GM12878 (cell line): ENCODE measurements at regions not wholly inside any gene's neighbourhood (a gene's known extent, or its start where the extent isn't known, plus 50 kb on each side); places are given as distances from the start of the nearest gene placed in this dataset.

Source experiments
- ATAC-seq: fragments of 200-7000 bp; cut with Tn5 transposase; 3 replicates; pipeline ENCODE4 v1.9.1; 2020; ENCODE audit warnings: mild to moderate bottlenecking, moderate library complexity
- BruUV-seq: library from RNA; stranded (reverse); fragments of 400-500 nt; replicated peaks from 2 replicates; lab custom pipeline; 2021; lab: Mats Ljungman, UMichigan
- CTCF ChIA-PET: fragments of 300-600 bp; sonication (Branson Sonifier 250); formaldehyde crosslinking; extraction: SDS; loops from one replicate; lab custom pipeline; 2021; ENCODE audit warnings: inconsistent platforms; lab: Yijun Ruan, JAX
- POLR2A ChIA-PET: fragments of 350-600 bp; formaldehyde crosslinking; extraction: SDS; loops from one replicate; lab custom pipeline; 2021; ENCODE audit warnings: inconsistent platforms; lab: Charles Lee
- RAD21 ChIA-PET: fragments of 300-600 bp; sonication (Branson Sonifier 250); formaldehyde crosslinking; loops from one replicate; lab custom pipeline; 2023; ENCODE audit warnings: antibody characterized with exemption; ENCODE audit not compliant: unreplicated experiment; lab: Charles Lee
- SMC1A ChIA-PET: fragments of 300-600 bp; sonication (Branson Sonifier 250); formaldehyde crosslinking; loops from one replicate; lab custom pipeline; 2023; ENCODE audit not compliant: unreplicated experiment, uncharacterized antibody; lab: Charles Lee
- DNase-seq: peaks from one replicate; pipeline ENCODE4 v3.0.0-alpha.2; 2011; ENCODE audit warnings: low read depth, low spot score
- FAIRE-seq: peaks from 3 replicates; lab custom pipeline; 2011; peaks lifted over from hg19 to GRCh38; lab: Jason Lieb, UNC
- H2AFZ ChIP-seq: 2 replicates; pipeline ENCODE4 v1.6.0; 2011; ENCODE audit warnings: low read depth, low read length, control low read depth; ENCODE audit not compliant: control insufficient read depth
- H3K27ac ChIP-seq: 2 replicates; pipeline ENCODE4 v1.5.1; 2011; ENCODE audit warnings: control low read depth; ENCODE audit not compliant: control insufficient read depth, insufficient read depth
- H3K27me3 ChIP-seq, 2 experiments: replicated peaks in 1 of 2; 2 replicates each; pipeline versions ENCODE4 v1.6.0 to v1.6.1; 2011; ENCODE audit warnings: low read length in 1 of 2; ENCODE audit not compliant: control insufficient read depth in 2 of 2, insufficient read depth in 2 of 2
- H3K36me3 ChIP-seq, 2 experiments: 2 replicates each; pipeline ENCODE4 v1.5.1; 2011; ENCODE audit warnings: low read length in 1 of 2; ENCODE audit not compliant: control insufficient read depth in 2 of 2, insufficient read depth in 2 of 2
- H3K4me1 ChIP-seq: 2 replicates; pipeline ENCODE4 v1.6.1; 2011; ENCODE audit warnings: mild to moderate bottlenecking, low read length, moderate library complexity, mixed read lengths; ENCODE audit not compliant: control insufficient read depth, insufficient read depth
- H3K4me2 ChIP-seq: 2 replicates; pipeline ENCODE4 v1.6.0; 2011; ENCODE audit warnings: control low read depth; ENCODE audit not compliant: control insufficient read depth, insufficient read depth
- H3K4me3 ChIP-seq: fragments of 200-600 bp; sonication (generic); 2 replicates; pipeline ENCODE4 v1.5.1; 2016
- H3K79me2 ChIP-seq: 2 replicates; pipeline ENCODE4 v1.6.0; 2011; ENCODE audit warnings: low read length; ENCODE audit not compliant: control insufficient read depth, insufficient read depth
- H3K9ac ChIP-seq: 2 replicates; pipeline ENCODE4 v1.8.0; 2011; ENCODE audit warnings: low read length, control low read depth, mixed read lengths; ENCODE audit not compliant: control insufficient read depth, insufficient read depth
- H3K9me3 ChIP-seq: replicated peaks from 3 replicates; pipeline ENCODE4 v1.5.1; 2011; ENCODE audit warnings: mild to moderate bottlenecking, low read length; ENCODE audit not compliant: control insufficient read depth, insufficient read depth
- H4K20me1 ChIP-seq: 2 replicates; pipeline ENCODE4 v1.6.0; 2011; ENCODE audit not compliant: control insufficient read depth, insufficient read depth
- EGR1 ChIP-seq, 2 experiments: IDR thresholded peaks; 1 replicate in 1 of 2; 2 replicates in 1 of 2; pipeline ENCODE4 v1.6.1; 2011 to 2012; ENCODE audit warnings: low read depth in 2 of 2, low read length in 2 of 2, borderline replicate concordance in 1 of 2, mild to moderate bottlenecking in 1 of 2, moderate library complexity in 1 of 2
- EP300 ChIP-seq, 2 experiments: fragments of 150-350 bp in 1 of 2; IDR thresholded peaks; 2 replicates each; pipeline ENCODE4 v1.6.1; 2011 to 2012; ENCODE audit warnings: low read depth in 2 of 2, low read length in 2 of 2, borderline replicate concordance in 1 of 2, improper control_type of control experiment in 1 of 2, inconsistent platforms in 1 of 2; ENCODE audit not compliant: control insufficient read depth in 1 of 2
- ESRRA ChIP-seq: IDR thresholded peaks from 2 replicates; pipeline ENCODE4 v1.6.1; 2012; ENCODE audit warnings: mild to moderate bottlenecking, low read length, improper control_type of control experiment
- ETV6 ChIP-seq, 2 experiments: fragments of 450-650 bp in 1 of 2; IDR thresholded peaks in 1 of 2; conservative IDR thresholded peaks in 1 of 2; 2 replicates each; pipeline ENCODE4 v1.6.1; 2014; ENCODE audit warnings: antibody characterized with exemption in 1 of 2, borderline replicate concordance in 1 of 2, low read depth in 1 of 2, mild to moderate bottlenecking in 1 of 2, moderate library complexity in 1 of 2
- FOXM1 ChIP-seq: IDR thresholded peaks from 2 replicates; pipeline ENCODE4 v1.6.1; 2012; ENCODE audit warnings: low read depth, mild to moderate bottlenecking, inconsistent platforms, low read length, moderate library complexity
- HDAC6 ChIP-seq: fragments of 200-600 bp; sonication (generic); IDR thresholded peaks from one replicate; pipeline ENCODE4 v1.8.0; 2017; ENCODE audit warnings: antibody characterized with exemption; ENCODE audit not compliant: unreplicated experiment
- KAT2A ChIP-seq: conservative IDR thresholded peaks from 2 replicates; pipeline ENCODE4 v1.6.1; 2011; ENCODE audit warnings: low read depth, low read length; ENCODE audit not compliant: control insufficient read depth
- NFIC ChIP-seq: IDR thresholded peaks from 2 replicates; pipeline ENCODE4 v1.6.1; 2012; ENCODE audit warnings: low read depth, mild to moderate bottlenecking, inconsistent platforms, low read length, moderate library complexity
- NR2F1 ChIP-seq: fragments of 450-650 bp; conservative IDR thresholded peaks from 2 replicates; pipeline ENCODE4 v1.6.1; 2017; ENCODE audit warnings: mild to moderate bottlenecking
- RELA ChIP-seq: fragments of 450-650 bp; IDR thresholded peaks from 2 replicates; pipeline ENCODE4 v1.8.0; 2014; ENCODE audit warnings: borderline replicate concordance; ENCODE audit not compliant: partially characterized antibody
- SMARCA5 ChIP-seq: fragments of 450-650 bp; IDR thresholded peaks from 2 replicates; pipeline ENCODE4 v1.6.1; 2017; ENCODE audit warnings: mild to moderate bottlenecking
- WGBS: methylation state at CpG from one replicate; pipeline ENCODE4 v1.1.6; 2016; ENCODE audit warnings: low lambda C conversion rate; ENCODE audit not compliant: insufficient replicate concordance, insufficient coverage; ENCODE audit errors: missing lambda C conversion rate; 5-methylcytosine and 5-hydroxymethylcytosine counted together
- in situ Hi-C: fragments of 300-500 bp; cut with MboI; formaldehyde crosslinking; loops from 9 replicates; pipeline ENCODE4 v1.14.3; 2018; ENCODE audit warnings: mixed read lengths
- intact Hi-C: fragments of 100-400 bp; cut with micrococcal nuclease; formaldehyde crosslinking; loops from one replicate; pipeline ENCODE4 v1.14.2; 2022; ENCODE audit not compliant: unreplicated experiment

- Histone ChIP-seq H3K79me2 (no peaks in the 10 kb centered on the region), H2AFZ (no peak overlapping the region), H3K4me1 (no peaks in the 10 kb centered on the region), H3K4me3 (no peak overlapping the region), H3K9ac (no peak overlapping the region), H3K36me3 (no peaks in the 10 kb centered on the region), H3K27me3 (no peaks in the 10 kb centered on the region), H3K27ac (no peak overlapping the region), H3K9me3 (no peaks in the 10 kb centered on the region), H4K20me1 (no peaks in the 10 kb centered on the region), H3K4me2 (no peak overlapping the region)
- DNase-seq, result no peak
- ChIA-PET SMC1A (no interaction called here), RAD21 (no interaction called here), POLR2A (no interaction called here), CTCF (no interaction called here)
- no TSS peak for BruUV-seq
- FAIRE-seq, result no peak
- intact Hi-C loops (no loop called here), in situ Hi-C loops (no loop called here)
- no peak for ATAC-seq
- WGBS, result 13% methylated on average over 6 of the region's 6 CpGs
- no peak for TF ChIP-seq FOXM1
- TF ChIP-seq SMARCA5, result no peak
- no peak for TF ChIP-seq NFIC
- TF ChIP-seq ESRRA, result no peak
- no peak for TF ChIP-seq EP300 (IDR thresholded peaks at IDR 0.05; ENCODE audit: borderline replicate concordance in 1 of 2, control insufficient read depth in 1 of 2, low read depth in 2 of 2, low read length in 2 of 2)
- no peak for TF ChIP-seq KAT2A
- no peak for TF ChIP-seq ETV6 (conservative IDR thresholded peaks at IDR 0.05 in 1 of 2, IDR thresholded peaks at IDR 0.05 in 1 of 2; ENCODE audit: borderline replicate concordance in 1 of 2, low read depth in 1 of 2)
- no peak for TF ChIP-seq RELA
- no peak for TF ChIP-seq HDAC6
- TF ChIP-seq EGR1 (IDR thresholded peaks at IDR 0.05; ENCODE audit: borderline replicate concordance in 1 of 2, low read depth in 2 of 2, low read length in 2 of 2), result no peak
- no peak for TF ChIP-seq NR2F1
Observed at GRCh38 chr14:84566109-84566508, 963.8 kb upstream of the FLRT2 start.
